Mammary epithelial cell (primary cell): ENCODE measurements at regions not wholly inside any gene's neighbourhood (a gene's known extent, or its start where the extent isn't known, plus 50 kb on each side); places are given as distances from the start of the nearest gene placed in this dataset.

Source experiments
- EZH2 ChIP-seq: IDR thresholded peaks from 2 replicates; pipeline ENCODE4 v1.6.1; 2012; ENCODE audit warnings: low read length, inconsistent platforms, borderline replicate concordance
- TF ChIP-seq, protein P1 (sequence below), 2 donors: IDR thresholded peaks in 1 of 2; conservative IDR thresholded peaks in 1 of 2; 2 replicates each; pipeline ENCODE4 v1.5.1; 2011 to 2012; ENCODE audit warnings: inconsistent platforms in 2 of 2, low read length in 2 of 2, mild to moderate bottlenecking in 2 of 2, control low read depth in 1 of 2, low read depth in 1 of 2; ENCODE audit not compliant: insufficient read depth in 1 of 2; ENCODE audit errors: extremely low read depth in 1 of 2

DNA sequence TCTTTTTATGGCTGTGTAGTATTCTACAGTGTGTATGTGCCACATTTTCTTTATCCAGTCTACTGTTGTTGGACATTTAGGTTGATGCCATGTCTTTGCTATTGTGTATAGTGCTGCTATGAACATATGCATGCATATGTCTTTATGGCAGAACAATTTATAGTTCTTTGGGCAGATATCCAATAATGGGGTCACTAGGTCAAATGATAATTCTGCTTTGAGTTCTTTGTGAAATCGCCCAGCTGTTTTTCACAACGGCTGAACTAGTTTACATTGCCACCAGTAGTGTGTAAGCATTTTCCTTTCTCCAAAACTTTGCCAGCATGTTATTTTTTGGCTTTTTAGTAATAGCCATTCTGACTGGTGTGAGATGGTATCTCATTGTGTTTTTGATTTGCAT is 214.8 kb upstream of the TMEM229A start:
- TF ChIP-seq, protein P1, sequence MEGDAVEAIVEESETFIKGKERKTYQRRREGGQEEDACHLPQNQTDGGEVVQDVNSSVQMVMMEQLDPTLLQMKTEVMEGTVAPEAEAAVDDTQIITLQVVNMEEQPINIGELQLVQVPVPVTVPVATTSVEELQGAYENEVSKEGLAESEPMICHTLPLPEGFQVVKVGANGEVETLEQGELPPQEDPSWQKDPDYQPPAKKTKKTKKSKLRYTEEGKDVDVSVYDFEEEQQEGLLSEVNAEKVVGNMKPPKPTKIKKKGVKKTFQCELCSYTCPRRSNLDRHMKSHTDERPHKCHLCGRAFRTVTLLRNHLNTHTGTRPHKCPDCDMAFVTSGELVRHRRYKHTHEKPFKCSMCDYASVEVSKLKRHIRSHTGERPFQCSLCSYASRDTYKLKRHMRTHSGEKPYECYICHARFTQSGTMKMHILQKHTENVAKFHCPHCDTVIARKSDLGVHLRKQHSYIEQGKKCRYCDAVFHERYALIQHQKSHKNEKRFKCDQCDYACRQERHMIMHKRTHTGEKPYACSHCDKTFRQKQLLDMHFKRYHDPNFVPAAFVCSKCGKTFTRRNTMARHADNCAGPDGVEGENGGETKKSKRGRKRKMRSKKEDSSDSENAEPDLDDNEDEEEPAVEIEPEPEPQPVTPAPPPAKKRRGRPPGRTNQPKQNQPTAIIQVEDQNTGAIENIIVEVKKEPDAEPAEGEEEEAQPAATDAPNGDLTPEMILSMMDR (conservative IDR thresholded peaks at IDR 0.05 in 1 of 2, IDR thresholded peaks at IDR 0.05 in 1 of 2; ENCODE audit: extremely low read depth in 1 of 2, insufficient read depth in 1 of 2, low read depth in 1 of 2, low read length in 2 of 2), result no peak
- TF ChIP-seq EZH2, result no peak
